GM18907 (cell line): ENCODE measurements at regions not wholly inside any gene's neighbourhood (a gene's known extent, or its start where the extent isn't known, plus 50 kb on each side); places are given as distances from the start of the nearest gene placed in this dataset.
"Not testable (repeated sequence)": the region's sequence is repeated elsewhere in the genome, so short reads cannot be mapped to it uniquely, and the experiment has no call there.

Source experiments
- ATAC-seq: cut with Tn5 transposase; IDR thresholded peaks from one replicate; pipeline ENCODE4 v1.9.1; 2021; ENCODE audit warnings: mild to moderate bottlenecking, moderate library complexity; ENCODE audit not compliant: unreplicated experiment

- ATAC-seq = no peak
Observed at GRCh38 chrX:9370893-9371292, 94.0 kb upstream of the TBL1X start.

GRCh38 chrX:9372866-9373265 lies 92.0 kb upstream of the TBL1X start:
- ATAC-seq = no peak

- no peak for ATAC-seq
Observed at GRCh38 chrX:9373789-9374188, 91.1 kb upstream of the TBL1X start.

- ATAC-seq = no peak
Observed at GRCh38 chrX:9374555-9374954, 90.3 kb upstream of the TBL1X start.

- no peak for ATAC-seq
Observed at GRCh38 chrX:9376111-9376510, 88.7 kb upstream of the TBL1X start.

- not testable (repeated sequence) for ATAC-seq
Observed at GRCh38 chrX:9377216-9377615, 87.6 kb upstream of the TBL1X start.

- ATAC-seq = no peak
Observed at GRCh38 chrX:9378980-9379696, 85.7 kb upstream of the TBL1X start.

- ATAC-seq = no peak
Observed at GRCh38 chrX:9379697-9380551, 84.9 kb upstream of the TBL1X start.

GRCh38 chrX:9383655-9384054 lies 81.2 kb upstream of the TBL1X start:
- no peak for ATAC-seq

GRCh38 chrX:9388450-9388849 lies 76.4 kb upstream of the TBL1X start:
- ATAC-seq = no peak

- ATAC-seq = no peak
Observed at GRCh38 chrX:9390121-9390520, 74.7 kb upstream of the TBL1X start.

- no peak for ATAC-seq
Observed at GRCh38 chrX:9390693-9391368, 74.0 kb upstream of the TBL1X start.

GRCh38 chrX:9392445-9392844 lies 72.4 kb upstream of the TBL1X start:
- no peak for ATAC-seq

GRCh38 chrX:9393571-9393970 lies 71.3 kb upstream of the TBL1X start:
- ATAC-seq = no peak

GRCh38 chrX:9394212-9394611 lies 70.6 kb upstream of the TBL1X start:
- ATAC-seq = no peak

GRCh38 chrX:9396930-9397329 lies 67.9 kb upstream of the TBL1X start:
- no peak for ATAC-seq

GRCh38 chrX:9401051-9401450 lies 63.8 kb upstream of the TBL1X start:
- no peak for ATAC-seq

GRCh38 chrX:9403374-9403773 lies 61.5 kb upstream of the TBL1X start:
- no peak for ATAC-seq

- ATAC-seq = not testable (repeated sequence)
Observed at GRCh38 chrX:9405635-9406034, 59.2 kb upstream of the TBL1X start.

GRCh38 chrX:9410889-9411288 lies 54.0 kb upstream of the TBL1X start:
- ATAC-seq = not testable (repeated sequence)

- not testable (repeated sequence) for ATAC-seq
Observed at GRCh38 chrX:9411682-9412081, 53.2 kb upstream of the TBL1X start.

- no peak for ATAC-seq
Observed at GRCh38 chrX:9414416-9414815, 50.4 kb upstream of the TBL1X start.
